ENCODE measurements at regions not wholly inside any gene's neighbourhood (a gene's known extent, or its start where the extent isn't known, plus 50 kb on each side); places are given as distances from the start of the nearest gene placed in this dataset.

- no peak for DNase-seq
Observed at GRCh38 chr2:74735009-74735408, 81.0 kb downstream of the SEMA4F start.

- no peak for DNase-seq
Observed at GRCh38 chr2:74735564-74735963, 81.5 kb downstream of the SEMA4F start.

- no peak for DNase-seq
Observed at GRCh38 chr2:74736589-74736988, 82.5 kb downstream of the SEMA4F start.

- DNase-seq, result no peak
Observed at GRCh38 chr2:74738586-74738985, 84.5 kb downstream of the SEMA4F start.

GRCh38 chr2:74739129-74739528, 85.1 kb downstream of the SEMA4F start:
- no peak for DNase-seq

- no peak for DNase-seq
Observed at GRCh38 chr2:74739733-74740241, 85.7 kb downstream of the SEMA4F start.

GRCh38 chr2:74740395-74740740, 86.3 kb downstream of the SEMA4F start:
- DNase-seq, result no peak

- no peak for DNase-seq
Observed at GRCh38 chr2:74740741-74741431, 86.8 kb downstream of the SEMA4F start.

- no peak for DNase-seq
Observed at GRCh38 chr2:74741629-74742028, 87.6 kb downstream of the SEMA4F start.

GRCh38 chr2:74742471-74742870, 88.4 kb downstream of the SEMA4F start:
- DNase-seq, result no peak

GRCh38 chr2:74743039-74743438, 89.0 kb downstream of the SEMA4F start:
- DNase-seq, result no peak

- DNase-seq, result no peak
Observed at GRCh38 chr2:74743778-74744177, 89.7 kb downstream of the SEMA4F start.

- no peak for DNase-seq
Observed at GRCh38 chr2:74744731-74745515, 89.0 kb upstream of the HK2 start.

GRCh38 chr2:74745766-74746165, 88.2 kb upstream of the HK2 start:
- no peak for DNase-seq

GRCh38 chr2:74746480-74746879, 87.4 kb upstream of the HK2 start:
- DNase-seq, result no peak

- DNase-seq, result no peak
Observed at GRCh38 chr2:74747411-74748080, 86.4 kb upstream of the HK2 start.

- no peak for DNase-seq
Observed at GRCh38 chr2:74748665-74749064, 85.3 kb upstream of the HK2 start.

- no peak for DNase-seq
Observed at GRCh38 chr2:74749432-74749831, 84.5 kb upstream of the HK2 start.

- DNase-seq, result no peak
Observed at GRCh38 chr2:74751981-74752851, 81.7 kb upstream of the HK2 start.

- no peak for DNase-seq
Observed at GRCh38 chr2:74755386-74755785, 78.5 kb upstream of the HK2 start.

GRCh38 chr2:74756356-74756890, 77.5 kb upstream of the HK2 start:
- DNase-seq, result no peak

GRCh38 chr2:74759986-74760385, 73.9 kb upstream of the HK2 start:
- no peak for DNase-seq

Measured in stimulated activated CD4-positive, alpha-beta T cell treated with anti-CD3 and anti-CD28 coated beads, Interleukin-2, amount 100 ng/mL, for 24 hours (primary cell).